Gastrocnemius medialis (tissue), 4 donors: ENCODE measurements at regions not wholly inside any gene's neighbourhood (a gene's known extent, or its start where the extent isn't known, plus 50 kb on each side); places are given as distances from the start of the nearest gene placed in this dataset.

ENCODE experiments used
- ATAC-seq, 2 donors: fragments of 150-250 bp; one replicate each; pipeline ENCODE4 v1.9.1; 2016
- DNase-seq, 2 donors: peaks; one replicate each; pipeline ENCODE4 v3.0.0-alpha.2; 2019
- H3K27ac ChIP-seq, 4 donors: fragments of 200-600 bp; sonication (generic); 1 replicate in 1 of 4; 2 replicates in 3 of 4; pipeline ENCODE4 v1.5.1; 2016 to 2018; ENCODE audit warnings: mild to moderate bottlenecking in 2 of 4, moderate library complexity in 1 of 4
- H3K27me3 ChIP-seq, 3 donors: fragments of 200-600 bp; sonication (generic) in 2 of 3; 1 replicate in 1 of 3; 2 replicates in 2 of 3; pipeline versions ENCODE4 v1.5.1 to v1.6.0; 2016 to 2019; ENCODE audit warnings: mild to moderate bottlenecking in 1 of 3, moderate library complexity in 1 of 3
- H3K36me3 ChIP-seq, 2 donors: fragments of 200-600 bp; sonication (generic) in 1 of 2; one replicate each; pipeline ENCODE4 v1.5.1; 2017 to 2018
- H3K4me1 ChIP-seq, 2 donors: fragments of 200-600 bp; sonication (generic) in 1 of 2; one replicate each; pipeline ENCODE4 v1.5.1; 2016 to 2017; ENCODE audit warnings: mild to moderate bottlenecking in 2 of 2
- H3K4me3 ChIP-seq, 4 donors: fragments of 200-600 bp; sonication (generic) in 3 of 4; 1 replicate in 1 of 4; 2 replicates in 3 of 4; pipeline ENCODE4 v1.5.1; 2016 to 2019; ENCODE audit warnings: mild to moderate bottlenecking in 2 of 4
- H3K9me3 ChIP-seq, 3 donors: fragments of 200-600 bp; sonication (generic) in 2 of 3; 1 replicate in 1 of 3; 2 replicates in 2 of 3; pipeline ENCODE4 v1.5.1; 2016 to 2019
- CTCF ChIP-seq, 5 experiments: fragments of 450-650 bp in 3 of 5; fragments of 200-600 bp in 2 of 5; sonication (generic) in 2 of 5; IDR thresholded peaks in 4 of 5; conservative IDR thresholded peaks in 1 of 5; 1 replicate in 4 of 5; 2 replicates in 1 of 5; pipeline ENCODE4 v1.5.1; 2016 to 2019; ENCODE audit warnings: antibody characterized with exemption in 5 of 5, mild to moderate bottlenecking in 3 of 5, moderate library complexity in 3 of 5
- POLR2A ChIP-seq, 2 donors: fragments of 450-650 bp; IDR thresholded peaks; one replicate each; pipeline ENCODE4 v1.6.1; 2017; ENCODE audit warnings: antibody characterized with exemption in 2 of 2, mild to moderate bottlenecking in 2 of 2, moderate library complexity in 2 of 2
- in situ Hi-C, 4 donors: fragments of 200-750 bp; cut with MboI; loops; one replicate each; pipeline versions ENCODE4 v1.15.0 to v1.8.0; 2017; ENCODE audit warnings: low sequenced_read_pairs in 4 of 4
- intact Hi-C: fragments of 100-400 bp; cut with DNase I; formaldehyde crosslinking; loops from one replicate; pipeline ENCODE4 v1.15.1; 2023; ENCODE audit warnings: low total_unique reads

DNA sequence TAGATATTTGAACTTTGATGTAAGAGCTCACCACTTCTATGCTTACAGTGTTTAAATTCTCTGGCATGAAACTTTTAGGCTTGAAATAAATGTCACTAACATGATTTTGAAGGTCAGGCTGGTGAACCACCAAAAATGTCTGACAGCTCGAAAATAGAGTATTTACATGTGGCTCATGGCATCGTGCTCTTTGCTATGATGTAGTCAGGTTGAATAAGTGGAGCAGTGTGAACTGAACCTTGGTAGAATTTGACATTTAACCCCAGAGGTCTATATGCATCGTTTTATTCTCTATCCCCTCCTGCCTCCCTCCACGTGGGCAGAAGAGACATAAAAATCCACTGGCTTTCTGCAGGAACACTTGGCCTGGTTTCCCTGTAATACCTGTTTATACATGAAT lies 369.7 kb upstream of the ATP2B1 start:
- Histone ChIP-seq H3K9me3 (no peaks in the 10 kb centered on the region), H3K27ac (no peak overlapping the region), H3K36me3 (no peaks in the 10 kb centered on the region), H3K4me3 (no peak overlapping the region), H3K4me1 (no peaks in the 10 kb centered on the region), H3K27me3 (no peaks in the 10 kb centered on the region)
- intact Hi-C loops (no loop called here), in situ Hi-C loops (no loop called here)
- ATAC-seq (no peak), DNase-seq (no peak)
- TF ChIP-seq CTCF (IDR thresholded peaks at IDR 0.05 in 4 of 5, conservative IDR thresholded peaks at IDR 0.05 in 1 of 5): no peak
- no peak for TF ChIP-seq POLR2A (IDR thresholded peaks at IDR 0.05)

GRCh38 chr12:90077756-90078155 lies 369.1 kb upstream of the ATP2B1 start:
- intact Hi-C loops (no loop called here), in situ Hi-C loops (no loop called here)
- ATAC-seq (no peak), DNase-seq (no peak)
- Histone ChIP-seq H3K4me3 (no peak overlapping the region), H3K36me3 (no peaks in the 10 kb centered on the region), H3K27me3 (no peaks in the 10 kb centered on the region), H3K4me1 (no peaks in the 10 kb centered on the region), H3K9me3 (no peaks in the 10 kb centered on the region), H3K27ac (no peak overlapping the region)
- TF ChIP-seq POLR2A (IDR thresholded peaks at IDR 0.05): no peak
- TF ChIP-seq CTCF (IDR thresholded peaks at IDR 0.05 in 4 of 5, conservative IDR thresholded peaks at IDR 0.05 in 1 of 5): no peak

DNA sequence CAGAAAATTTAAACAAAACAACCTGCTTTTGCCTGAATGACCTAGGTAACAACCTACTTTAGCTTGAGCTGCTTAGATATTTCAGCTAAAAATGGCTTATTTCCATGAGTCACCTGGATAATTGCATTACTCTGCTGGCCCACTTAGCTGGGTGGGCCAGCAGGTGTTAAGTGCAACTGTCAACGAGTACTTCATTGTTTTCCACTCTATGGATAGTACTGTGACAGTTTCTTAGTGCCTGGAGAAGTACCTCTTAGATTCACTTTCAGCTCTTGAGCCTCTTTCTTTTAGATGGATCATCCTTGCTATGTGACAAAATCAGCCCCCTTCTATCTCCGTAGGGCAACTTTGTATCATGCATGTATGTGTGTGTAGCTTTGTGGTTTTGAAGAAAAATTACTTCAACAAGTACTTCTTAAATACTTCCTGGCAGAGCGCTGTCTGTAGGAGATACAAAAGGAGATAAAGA lies 368.2 kb upstream of the ATP2B1 start:
- no peaks in the 10 kb centered on the region for H3K36me3 ChIP-seq
- no peak overlapping the region for H3K4me3 ChIP-seq
- intact Hi-C loops: no loop called here
- in situ Hi-C loops: no loop called here
- H3K9me3 ChIP-seq: no peaks in the 10 kb centered on the region
- DNase-seq: no peak
- no peaks in the 10 kb centered on the region for H3K4me1 ChIP-seq
- no peak overlapping the region for H3K27ac ChIP-seq
- no peaks in the 10 kb centered on the region for H3K27me3 ChIP-seq
- ATAC-seq: no peak
- TF ChIP-seq POLR2A (IDR thresholded peaks at IDR 0.05) (no peak), CTCF (IDR thresholded peaks at IDR 0.05 in 4 of 5, conservative IDR thresholded peaks at IDR 0.05 in 1 of 5) (no peak)

GRCh38 chr12:90075685-90076084 lies 367.0 kb upstream of the ATP2B1 start:
- Histone ChIP-seq H3K9me3 (no peaks in the 10 kb centered on the region), H3K4me1 (no peaks in the 10 kb centered on the region), H3K4me3 (no peak overlapping the region), H3K27me3 (no peaks in the 10 kb centered on the region), H3K27ac (no peak overlapping the region), H3K36me3 (no peaks in the 10 kb centered on the region)
- TF ChIP-seq POLR2A (IDR thresholded peaks at IDR 0.05): no peak
- TF ChIP-seq CTCF (IDR thresholded peaks at IDR 0.05 in 4 of 5, conservative IDR thresholded peaks at IDR 0.05 in 1 of 5): no peak
- DNase-seq: no peak
- in situ Hi-C loops: no loop called here
- intact Hi-C loops: no loop called here
- no peak for ATAC-seq

DNA sequence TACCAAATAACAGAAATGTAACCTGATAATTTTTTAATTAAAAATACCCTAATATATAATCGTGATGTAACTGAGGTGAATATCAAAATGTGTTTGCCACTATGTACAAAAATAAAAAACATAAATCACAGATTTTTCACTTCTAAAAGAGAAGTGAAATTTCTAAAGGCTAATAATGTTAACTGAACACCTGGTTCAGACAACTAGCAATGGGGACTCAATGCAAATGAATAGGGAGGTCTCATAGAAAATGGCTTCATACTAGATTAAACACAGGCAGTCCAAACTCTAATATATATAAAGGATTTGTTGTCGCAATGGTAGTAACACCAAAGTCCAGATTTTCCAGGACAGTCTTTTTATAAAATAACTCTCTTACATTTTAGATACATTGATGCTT lies 365.4 kb upstream of the ATP2B1 start:
- intact Hi-C loops: no loop called here

More for the DNA sequence above, 365.4 kb upstream of the ATP2B1 start:
- Histone ChIP-seq H3K4me3 (no peak overlapping the region), H3K27me3 (no peaks in the 10 kb centered on the region), H3K36me3 (no peaks in the 10 kb centered on the region), H3K4me1 (no peaks in the 10 kb centered on the region), H3K9me3 (no peaks in the 10 kb centered on the region), H3K27ac (no peak overlapping the region)
- ATAC-seq: no peak
- DNase-seq: no peak
- TF ChIP-seq CTCF (IDR thresholded peaks at IDR 0.05 in 4 of 5, conservative IDR thresholded peaks at IDR 0.05 in 1 of 5): no peak
- no peak for TF ChIP-seq POLR2A (IDR thresholded peaks at IDR 0.05)
- in situ Hi-C loops: no loop called here
